HEK293 (cell line): ENCODE measurements at regions not wholly inside any gene's neighbourhood (a gene's known extent, or its start where the extent isn't known, plus 50 kb on each side); places are given as distances from the start of the nearest gene placed in this dataset.

Source experiments
- CTCF ChIA-PET: fragments of 350-600 bp; formaldehyde crosslinking; extraction: SDS; loops from one replicate; lab custom pipeline; 2021; ENCODE audit warnings: antibody characterized with exemption; lab: Yijun Ruan, JAX
- POLR2A ChIA-PET: fragments of 300-600 bp; formaldehyde crosslinking; extraction: SDS; loops from one replicate; lab custom pipeline; 2020; ENCODE audit warnings: antibody characterized with exemption, inconsistent platforms; lab: Yijun Ruan, JAX
- H3K27ac ChIP-seq: fragments of 200-500 bp; sonication (Bioruptor generic); 2 replicates; pipeline ENCODE4 v1.5.1; 2014; ENCODE audit warnings: low read depth, low read length, control low read depth, inconsistent platforms; ENCODE audit errors: extremely low read depth
- H3K36me3 ChIP-seq, 2 experiments: fragments of 200-500 bp in 1 of 2; sonication (Bioruptor generic) in 1 of 2; 1 replicate in 1 of 2; 2 replicates in 1 of 2; pipeline ENCODE4 v1.5.1; 2014 to 2017; ENCODE audit warnings: inconsistent platforms in 2 of 2, low read length in 2 of 2; ENCODE audit not compliant: control insufficient read depth in 2 of 2, insufficient read depth in 1 of 2
- H3K4me1 ChIP-seq: fragments of 200-500 bp; sonication (Bioruptor generic); 2 replicates; pipeline ENCODE4 v1.5.1; 2014; ENCODE audit warnings: mild to moderate bottlenecking, low read length, inconsistent platforms; ENCODE audit not compliant: control insufficient read depth, insufficient read depth
- H3K4me3 ChIP-seq: 2 replicates; pipeline ENCODE4 v1.5.1; 2011; ENCODE audit warnings: low read depth, mild to moderate bottlenecking, control low read depth, low read length, moderate library complexity
- H3K9me3 ChIP-seq: fragments of 200-500 bp; sonication (Bioruptor generic); 2 replicates; pipeline ENCODE4 v1.5.1; 2014; ENCODE audit warnings: low read depth, low read length, inconsistent platforms; ENCODE audit not compliant: control insufficient read depth, insufficient read depth
- BCL11B ChIP-seq: fragments of 450-650 bp; formaldehyde crosslinking; IDR thresholded peaks from 2 replicates; pipeline ENCODE4 v1.5.1; 2016; ENCODE audit warnings: low read depth, missing biosample characterization, missing genetic modification characterization
- FEZF1 ChIP-seq: fragments of 450-650 bp; formaldehyde crosslinking; IDR thresholded peaks from 2 replicates; pipeline ENCODE4 v1.5.1; 2016; ENCODE audit warnings: missing biosample characterization, missing genetic modification characterization
- HOXD13 ChIP-seq: sonication (generic); formaldehyde crosslinking; IDR thresholded peaks from 2 replicates; pipeline ENCODE4 v1.8.0; 2022; ENCODE audit warnings: missing genetic modification reagents, borderline replicate concordance
- REPIN1 ChIP-seq: fragments of 450-650 bp; formaldehyde crosslinking; IDR thresholded peaks from 2 replicates; pipeline ENCODE4 v1.5.1; 2017; ENCODE audit warnings: missing biosample characterization, missing genetic modification characterization, low read depth
- YY2 ChIP-seq: fragments of 450-650 bp; formaldehyde crosslinking; IDR thresholded peaks from 2 replicates; pipeline ENCODE4 v1.5.1; 2016; ENCODE audit warnings: missing biosample characterization, missing genetic modification characterization
- ZBTB17 ChIP-seq: fragments of 450-650 bp; formaldehyde crosslinking; IDR thresholded peaks from 2 replicates; pipeline ENCODE4 v1.5.1; 2016; ENCODE audit warnings: missing biosample characterization, missing genetic modification characterization
- ZFP69B ChIP-seq: fragments of 450-650 bp; formaldehyde crosslinking; IDR thresholded peaks from 2 replicates; pipeline ENCODE4 v1.5.1; 2016; ENCODE audit warnings: missing biosample characterization, missing genetic modification characterization
- ZIC2 ChIP-seq: fragments of 450-650 bp; formaldehyde crosslinking; IDR thresholded peaks from 2 replicates; pipeline ENCODE4 v1.5.1; 2016; ENCODE audit warnings: missing biosample characterization, missing genetic modification characterization
- ZNF10 ChIP-seq: fragments of 450-650 bp; formaldehyde crosslinking; IDR thresholded peaks from 2 replicates; pipeline ENCODE4 v1.5.1; 2017; ENCODE audit warnings: missing biosample characterization, missing genetic modification characterization
- ZNF114 ChIP-seq: fragments of 450-650 bp; formaldehyde crosslinking; IDR thresholded peaks from 2 replicates; pipeline ENCODE4 v1.5.0; 2017; ENCODE audit warnings: missing biosample characterization, missing genetic modification characterization
- ZNF133 ChIP-seq: fragments of 450-650 bp; formaldehyde crosslinking; IDR thresholded peaks from 2 replicates; pipeline ENCODE4 v1.5.1; 2016; ENCODE audit warnings: missing biosample characterization, missing genetic modification characterization
- ZNF23 ChIP-seq: fragments of 450-650 bp; formaldehyde crosslinking; IDR thresholded peaks from 2 replicates; pipeline ENCODE4 v1.5.1; 2016; ENCODE audit warnings: missing biosample characterization, missing genetic modification characterization, borderline replicate concordance
- ZNF239 ChIP-seq: fragments of 450-650 bp; formaldehyde crosslinking; IDR thresholded peaks from 2 replicates; pipeline ENCODE4 v1.5.1; 2016; ENCODE audit warnings: missing biosample characterization, missing genetic modification characterization
- ZNF274 ChIP-seq, 2 experiments: fragments of 200-500 bp in 1 of 2; fragments of 450-650 bp in 1 of 2; sonication (Bioruptor generic) in 1 of 2; formaldehyde crosslinking in 1 of 2; IDR thresholded peaks; 2 replicates each; pipeline versions ENCODE4 v1.5.1 to v1.6.1; 2014 to 2016; ENCODE audit warnings: borderline replicate concordance in 1 of 2, inconsistent platforms in 1 of 2, low read length in 1 of 2, missing biosample characterization in 1 of 2, missing genetic modification characterization in 1 of 2
- ZNF335 ChIP-seq: fragments of 450-650 bp; formaldehyde crosslinking; conservative IDR thresholded peaks from 2 replicates; pipeline ENCODE4 v1.5.1; 2016; ENCODE audit warnings: missing biosample characterization, missing genetic modification characterization
- ZNF433 ChIP-seq: fragments of 450-650 bp; formaldehyde crosslinking; IDR thresholded peaks from 2 replicates; pipeline ENCODE4 v1.5.1; 2016; ENCODE audit warnings: missing biosample characterization, missing genetic modification characterization, low read depth
- ZNF510 ChIP-seq: fragments of 450-650 bp; formaldehyde crosslinking; IDR thresholded peaks from 2 replicates; pipeline ENCODE4 v1.5.1; 2018; ENCODE audit warnings: mild to moderate bottlenecking, missing genetic modification characterization, missing biosample characterization; ENCODE audit not compliant: insufficient replicate concordance
- ZNF544 ChIP-seq: fragments of 450-650 bp; formaldehyde crosslinking; IDR thresholded peaks from 2 replicates; pipeline ENCODE4 v1.5.0; 2017; ENCODE audit warnings: missing biosample characterization, missing genetic modification characterization
- ZNF560 ChIP-seq: fragments of 450-650 bp; formaldehyde crosslinking; IDR thresholded peaks from 2 replicates; pipeline ENCODE4 v1.5.1; 2017; ENCODE audit warnings: missing biosample characterization, missing genetic modification characterization, borderline replicate concordance
- ZNF561 ChIP-seq: fragments of 450-650 bp; IDR thresholded peaks from 2 replicates; pipeline ENCODE4 v1.5.1; 2018; ENCODE audit warnings: missing biosample characterization, missing genetic modification characterization, borderline replicate concordance
- ZNF626 ChIP-seq: fragments of 450-650 bp; sonication (Bioruptor Pico); formaldehyde crosslinking; IDR thresholded peaks from 2 replicates; pipeline ENCODE4 v1.5.1; 2018; ENCODE audit warnings: missing biosample characterization, missing genetic modification characterization, inconsistent platforms
- ZNF670 ChIP-seq: fragments of 450-650 bp; formaldehyde crosslinking; IDR thresholded peaks from 2 replicates; pipeline ENCODE4 v1.5.1; 2016; ENCODE audit warnings: missing biosample characterization, missing genetic modification characterization, low read depth
- ZSCAN23 ChIP-seq: fragments of 450-650 bp; formaldehyde crosslinking; IDR thresholded peaks from 2 replicates; pipeline ENCODE4 v1.5.1; 2016; ENCODE audit warnings: missing biosample characterization, missing genetic modification characterization
- TF ChIP-seq, protein P1 (sequence below): fragments of 450-650 bp; formaldehyde crosslinking; IDR thresholded peaks from 2 replicates; pipeline ENCODE4 v1.5.1; 2016; ENCODE audit warnings: missing biosample characterization, missing genetic modification characterization
- TF ChIP-seq, protein P2 (sequence below): fragments of 450-650 bp; formaldehyde crosslinking; IDR thresholded peaks from 2 replicates; pipeline ENCODE4 v1.5.1; 2017; ENCODE audit warnings: missing biosample characterization, missing genetic modification characterization
- TF ChIP-seq, protein P3 (sequence below): fragments of 450-650 bp; formaldehyde crosslinking; IDR thresholded peaks from 2 replicates; pipeline ENCODE4 v1.5.1; 2016; ENCODE audit warnings: missing biosample characterization, missing genetic modification characterization, low read depth
- TF ChIP-seq, protein P4 (sequence below): fragments of 450-650 bp; formaldehyde crosslinking; IDR thresholded peaks from 2 replicates; pipeline ENCODE4 v1.5.1; 2016; ENCODE audit warnings: missing biosample characterization, missing genetic modification characterization

DNA sequence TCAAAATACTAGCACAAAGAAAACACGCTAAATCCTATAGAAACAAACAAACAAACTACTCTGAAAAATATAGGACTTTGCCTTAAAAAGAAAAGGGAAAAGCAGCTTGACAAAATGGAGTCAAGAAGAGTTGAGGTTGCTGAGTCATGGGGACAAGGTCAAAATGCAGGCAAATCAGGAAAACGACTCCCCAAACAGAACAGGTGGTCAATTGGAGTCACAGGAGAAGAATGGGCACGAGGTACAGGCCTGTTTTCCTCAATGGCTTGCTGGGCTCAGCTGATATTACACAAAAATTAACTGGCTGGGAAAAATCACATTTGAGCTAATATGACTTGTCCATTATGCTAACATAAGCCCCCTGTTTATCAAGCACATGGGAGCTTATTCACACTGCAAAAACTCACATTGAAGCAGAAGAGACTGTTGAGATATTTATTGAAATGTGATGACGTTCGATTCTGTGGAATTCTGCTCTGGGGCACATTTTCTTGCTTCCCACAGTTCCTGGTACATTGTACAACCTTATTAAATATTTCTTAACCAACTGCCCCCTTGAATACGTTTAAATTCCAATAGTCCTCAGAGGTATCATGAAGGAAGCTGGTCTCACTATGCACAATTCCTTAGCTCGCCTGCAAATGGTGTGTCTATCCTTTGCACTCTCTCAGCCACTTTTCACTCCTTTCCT is 1622.1 kb downstream of the STIM2 start:
- TF ChIP-seq ZNF114 (tag by site-specific recombination) (no peak), ZNF335 (tag by site-specific recombination) (no peak), ZNF561 (tag by site-specific recombination) (no peak), ZNF510 (tag by site-specific recombination) (no peak), ZFP69B (no peak), ZNF23 (tag by site-specific recombination) (no peak), ZSCAN23 (tag by site-specific recombination) (no peak), ZNF10 (no peak), REPIN1 (tag by site-specific recombination) (no peak), ZNF274 (IDR thresholded peaks at IDR 0.05; ENCODE audit: low read length) (no peak), ZNF274 (tag by site-specific recombination; IDR thresholded peaks at IDR 0.05; ENCODE audit: borderline replicate concordance) (no peak), BCL11B (tag by site-specific recombination) (no peak), HOXD13 (CRISPR knock-in tag) (no peak), ZNF670 (tag by site-specific recombination) (no peak)
- TF ChIP-seq, protein P1, sequence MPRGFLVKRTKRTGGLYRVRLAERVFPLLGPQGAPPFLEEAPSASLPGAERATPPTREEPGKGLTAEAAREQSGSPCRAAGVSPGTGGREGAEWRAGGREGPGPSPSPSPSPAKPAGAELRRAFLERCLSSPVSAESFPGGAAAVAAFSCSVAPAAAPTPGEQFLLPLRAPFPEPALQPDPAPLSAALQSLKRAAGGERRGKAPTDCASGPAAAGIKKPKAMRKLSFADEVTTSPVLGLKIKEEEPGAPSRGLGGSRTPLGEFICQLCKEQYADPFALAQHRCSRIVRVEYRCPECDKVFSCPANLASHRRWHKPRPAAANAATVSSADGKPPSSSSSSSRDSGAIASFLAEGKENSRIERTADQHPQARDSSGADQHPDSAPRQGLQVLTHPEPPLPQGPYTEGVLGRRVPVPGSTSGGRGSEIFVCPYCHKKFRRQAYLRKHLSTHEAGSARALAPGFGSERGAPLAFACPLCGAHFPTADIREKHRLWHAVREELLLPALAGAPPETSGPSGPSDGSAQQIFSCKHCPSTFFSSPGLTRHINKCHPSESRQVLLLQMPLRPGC = no peak
- TF ChIP-seq, protein P2, sequence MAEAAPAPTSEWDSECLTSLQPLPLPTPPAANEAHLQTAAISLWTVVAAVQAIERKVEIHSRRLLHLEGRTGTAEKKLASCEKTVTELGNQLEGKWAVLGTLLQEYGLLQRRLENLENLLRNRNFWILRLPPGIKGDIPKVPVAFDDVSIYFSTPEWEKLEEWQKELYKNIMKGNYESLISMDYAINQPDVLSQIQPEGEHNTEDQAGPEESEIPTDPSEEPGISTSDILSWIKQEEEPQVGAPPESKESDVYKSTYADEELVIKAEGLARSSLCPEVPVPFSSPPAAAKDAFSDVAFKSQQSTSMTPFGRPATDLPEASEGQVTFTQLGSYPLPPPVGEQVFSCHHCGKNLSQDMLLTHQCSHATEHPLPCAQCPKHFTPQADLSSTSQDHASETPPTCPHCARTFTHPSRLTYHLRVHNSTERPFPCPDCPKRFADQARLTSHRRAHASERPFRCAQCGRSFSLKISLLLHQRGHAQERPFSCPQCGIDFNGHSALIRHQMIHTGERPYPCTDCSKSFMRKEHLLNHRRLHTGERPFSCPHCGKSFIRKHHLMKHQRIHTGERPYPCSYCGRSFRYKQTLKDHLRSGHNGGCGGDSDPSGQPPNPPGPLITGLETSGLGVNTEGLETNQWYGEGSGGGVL (tag by site-specific recombination) = no peak
- H3K4me3 ChIP-seq = no peak overlapping the region
- H3K4me1 ChIP-seq = no peaks in the 10 kb centered on the region
- ChIA-PET CTCF (no interaction called here), POLR2A (no interaction called here)
- H3K36me3 ChIP-seq = no peaks in the 10 kb centered on the region
- no peaks in the 10 kb centered on the region for H3K9me3 ChIP-seq
- no peak overlapping the region for H3K27ac ChIP-seq

DNA sequence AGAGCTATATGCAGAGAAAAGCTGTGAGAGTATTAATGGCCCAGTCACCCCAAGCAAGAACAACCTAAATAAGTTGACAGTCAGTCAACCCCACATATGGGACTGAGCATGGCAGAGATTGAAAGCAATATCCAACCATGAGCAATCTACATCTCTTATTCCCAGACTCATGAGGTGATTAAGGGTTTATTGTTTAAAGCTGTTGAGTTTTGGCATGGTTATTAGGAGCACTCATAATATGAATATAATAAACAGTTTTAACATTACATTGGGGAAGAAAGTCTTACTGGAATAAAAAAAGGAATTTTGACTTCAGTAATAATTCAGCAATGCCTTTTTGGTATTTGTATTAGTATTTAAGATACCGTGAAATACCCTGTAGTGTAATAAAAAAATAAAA is 1627.4 kb downstream of the STIM2 start:
- H3K4me3 ChIP-seq = no peak overlapping the region
- H3K27ac ChIP-seq = no peak overlapping the region
- no peaks in the 10 kb centered on the region for H3K36me3 ChIP-seq
- ChIA-PET CTCF (no interaction called here), POLR2A (no interaction called here)
- no peaks in the 10 kb centered on the region for H3K4me1 ChIP-seq
- no peaks in the 10 kb centered on the region for H3K9me3 ChIP-seq
- TF ChIP-seq ZNF544 (tag by site-specific recombination) = no peak
- TF ChIP-seq, protein P3, sequence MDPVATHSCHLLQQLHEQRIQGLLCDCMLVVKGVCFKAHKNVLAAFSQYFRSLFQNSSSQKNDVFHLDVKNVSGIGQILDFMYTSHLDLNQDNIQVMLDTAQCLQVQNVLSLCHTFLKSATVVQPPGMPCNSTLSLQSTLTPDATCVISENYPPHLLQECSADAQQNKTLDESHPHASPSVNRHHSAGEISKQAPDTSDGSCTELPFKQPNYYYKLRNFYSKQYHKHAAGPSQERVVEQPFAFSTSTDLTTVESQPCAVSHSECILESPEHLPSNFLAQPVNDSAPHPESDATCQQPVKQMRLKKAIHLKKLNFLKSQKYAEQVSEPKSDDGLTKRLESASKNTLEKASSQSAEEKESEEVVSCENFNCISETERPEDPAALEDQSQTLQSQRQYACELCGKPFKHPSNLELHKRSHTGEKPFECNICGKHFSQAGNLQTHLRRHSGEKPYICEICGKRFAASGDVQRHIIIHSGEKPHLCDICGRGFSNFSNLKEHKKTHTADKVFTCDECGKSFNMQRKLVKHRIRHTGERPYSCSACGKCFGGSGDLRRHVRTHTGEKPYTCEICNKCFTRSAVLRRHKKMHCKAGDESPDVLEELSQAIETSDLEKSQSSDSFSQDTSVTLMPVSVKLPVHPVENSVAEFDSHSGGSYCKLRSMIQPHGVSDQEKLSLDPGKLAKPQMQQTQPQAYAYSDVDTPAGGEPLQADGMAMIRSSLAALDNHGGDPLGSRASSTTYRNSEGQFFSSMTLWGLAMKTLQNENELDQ (tag by site-specific recombination) = no peak
- TF ChIP-seq ZNF670 (tag by site-specific recombination) = no peak
- TF ChIP-seq ZBTB17 = no peak
- TF ChIP-seq ZNF133 (tag by site-specific recombination) = no peak
- TF ChIP-seq FEZF1 (tag by site-specific recombination) = no peak
- no peak for TF ChIP-seq YY2 (tag by site-specific recombination)
- no peak for TF ChIP-seq ZNF560
- no peak for TF ChIP-seq ZNF239 (tag by site-specific recombination)
- TF ChIP-seq, protein P4, sequence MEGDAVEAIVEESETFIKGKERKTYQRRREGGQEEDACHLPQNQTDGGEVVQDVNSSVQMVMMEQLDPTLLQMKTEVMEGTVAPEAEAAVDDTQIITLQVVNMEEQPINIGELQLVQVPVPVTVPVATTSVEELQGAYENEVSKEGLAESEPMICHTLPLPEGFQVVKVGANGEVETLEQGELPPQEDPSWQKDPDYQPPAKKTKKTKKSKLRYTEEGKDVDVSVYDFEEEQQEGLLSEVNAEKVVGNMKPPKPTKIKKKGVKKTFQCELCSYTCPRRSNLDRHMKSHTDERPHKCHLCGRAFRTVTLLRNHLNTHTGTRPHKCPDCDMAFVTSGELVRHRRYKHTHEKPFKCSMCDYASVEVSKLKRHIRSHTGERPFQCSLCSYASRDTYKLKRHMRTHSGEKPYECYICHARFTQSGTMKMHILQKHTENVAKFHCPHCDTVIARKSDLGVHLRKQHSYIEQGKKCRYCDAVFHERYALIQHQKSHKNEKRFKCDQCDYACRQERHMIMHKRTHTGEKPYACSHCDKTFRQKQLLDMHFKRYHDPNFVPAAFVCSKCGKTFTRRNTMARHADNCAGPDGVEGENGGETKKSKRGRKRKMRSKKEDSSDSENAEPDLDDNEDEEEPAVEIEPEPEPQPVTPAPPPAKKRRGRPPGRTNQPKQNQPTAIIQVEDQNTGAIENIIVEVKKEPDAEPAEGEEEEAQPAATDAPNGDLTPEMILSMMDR (tag by site-specific recombination) = no peak
- no peak for TF ChIP-seq ZNF561 (tag by site-specific recombination)
- TF ChIP-seq ZNF626 (tag by site-specific recombination) = no peak
- no peak for TF ChIP-seq ZIC2
- TF ChIP-seq ZNF433 = no peak
